ENCODE measurements at regions not wholly inside any gene's neighbourhood (a gene's known extent, or its start where the extent isn't known, plus 50 kb on each side); places are given as distances from the start of the nearest gene placed in this dataset.

DNA sequence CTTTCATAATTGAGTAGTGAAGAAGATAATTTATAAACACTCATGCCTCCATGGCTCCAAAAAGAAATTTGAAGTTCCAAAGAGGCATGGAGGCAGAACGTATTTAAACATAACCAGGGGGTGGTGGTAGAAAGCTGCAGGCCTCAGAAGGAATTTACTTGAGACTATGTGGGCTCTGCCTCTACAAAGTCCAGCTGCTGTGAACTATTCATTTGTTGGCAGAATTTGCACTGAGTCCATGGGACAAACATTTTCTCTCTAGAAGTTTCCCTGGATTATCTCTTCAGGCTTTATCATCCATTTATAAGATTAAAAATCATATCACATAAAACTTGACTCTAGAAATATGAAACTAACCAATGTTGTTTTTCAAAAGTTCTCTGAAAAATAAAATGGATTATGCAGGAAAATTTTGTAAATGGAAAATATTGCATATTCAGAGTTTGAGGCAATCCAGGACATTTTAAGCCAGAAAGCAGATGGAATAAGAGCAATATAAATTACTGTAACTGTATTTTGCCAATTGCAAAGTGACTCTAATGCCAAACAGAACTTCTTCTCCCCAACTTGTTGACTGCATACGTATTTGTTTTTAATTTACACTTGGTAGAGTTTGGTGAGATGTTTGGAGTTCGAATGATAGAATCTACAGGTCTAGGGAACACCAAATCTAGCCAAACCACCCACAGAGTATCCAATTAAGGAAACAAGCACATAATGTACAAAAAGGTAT lies 258.2 kb downstream of the ENC1 start:
- H3K27me3 ChIP-seq (ENCODE audit: control insufficient read depth, insufficient read depth, low read length) = no peaks in the 10 kb centered on the region
- H3K36me3 ChIP-seq (ENCODE audit: control insufficient read depth, insufficient read depth, low read length) = no peaks in the 10 kb centered on the region
- no peak for TF ChIP-seq CTCF (IDR thresholded peaks at IDR 0.05)
- H3K9me3 ChIP-seq (ENCODE audit: control insufficient read depth, low read length) = no peaks in the 10 kb centered on the region
- H2AFZ ChIP-seq = no peak overlapping the region
- peaks cover 15% of the 10 kb centered on the region for H3K4me1 ChIP-seq
- H3K27ac ChIP-seq = peak overlapping the region; percentile 60
- H3K4me3 ChIP-seq (ENCODE audit: low read depth, low read length) = no peak overlapping the region
- H3K79me2 ChIP-seq = no peaks in the 10 kb centered on the region
- no peak overlapping the region for H3K9ac ChIP-seq
- no peak overlapping the region for H3K4me2 ChIP-seq (ENCODE audit: low read length)

GRCh38 chr5:74380193-74380592 lies 260.3 kb downstream of the ENC1 start:
- H3K9me3 ChIP-seq (ENCODE audit: control insufficient read depth, low read length) = no peaks in the 10 kb centered on the region
- no peaks in the 10 kb centered on the region for H3K36me3 ChIP-seq (ENCODE audit: control insufficient read depth, insufficient read depth, low read length)
- no peaks in the 10 kb centered on the region for H3K79me2 ChIP-seq
- H3K9ac ChIP-seq = no peak overlapping the region
- peaks cover 17% of the 10 kb centered on the region for H3K4me1 ChIP-seq
- peak overlapping the region; percentile 6 for H2AFZ ChIP-seq
- no peaks in the 10 kb centered on the region for H3K27me3 ChIP-seq (ENCODE audit: control insufficient read depth, insufficient read depth, low read length)
- H3K27ac ChIP-seq = no peak overlapping the region
- H3K4me3 ChIP-seq (ENCODE audit: low read depth, low read length) = no peak overlapping the region
- no peak overlapping the region for H3K4me2 ChIP-seq (ENCODE audit: low read length)
- TF ChIP-seq CTCF (IDR thresholded peaks at IDR 0.05) = no peak

- TF ChIP-seq CTCF (IDR thresholded peaks at IDR 0.05) = no peak
- Histone ChIP-seq H3K9me3 (ENCODE audit: control insufficient read depth, low read length) (no peaks in the 10 kb centered on the region), H3K79me2 (no peaks in the 10 kb centered on the region), H2AFZ (no peak overlapping the region), H3K27me3 (ENCODE audit: control insufficient read depth, insufficient read depth, low read length) (no peaks in the 10 kb centered on the region), H3K4me1 (peaks cover 21% of the 10 kb centered on the region), H3K4me3 (ENCODE audit: low read depth, low read length) (no peak overlapping the region), H3K36me3 (ENCODE audit: control insufficient read depth, insufficient read depth, low read length) (no peaks in the 10 kb centered on the region), H3K27ac (no peak overlapping the region), H3K4me2 (ENCODE audit: low read length) (no peak overlapping the region), H3K9ac (no peak overlapping the region)
These were observed 262.1 kb downstream of the ENC1 start for GRCh38 chr5:74378464-74378863.

GRCh38 chr5:74376187-74376586 lies 264.3 kb downstream of the ENC1 start:
- H3K9me3 ChIP-seq (ENCODE audit: control insufficient read depth, low read length) = no peaks in the 10 kb centered on the region
- TF ChIP-seq CTCF (IDR thresholded peaks at IDR 0.05) = no peak
- H3K79me2 ChIP-seq = no peaks in the 10 kb centered on the region
- H3K27ac ChIP-seq = no peak overlapping the region
- H3K36me3 ChIP-seq (ENCODE audit: control insufficient read depth, insufficient read depth, low read length) = no peaks in the 10 kb centered on the region
- no peak overlapping the region for H3K4me3 ChIP-seq (ENCODE audit: low read depth, low read length)
- no peaks in the 10 kb centered on the region for H3K27me3 ChIP-seq (ENCODE audit: control insufficient read depth, insufficient read depth, low read length)
- no peak overlapping the region for H3K4me2 ChIP-seq (ENCODE audit: low read length)
- H3K9ac ChIP-seq = no peak overlapping the region
- H2AFZ ChIP-seq = no peak overlapping the region
- H3K4me1 ChIP-seq = peaks cover 9% of the 10 kb centered on the region

DNA sequence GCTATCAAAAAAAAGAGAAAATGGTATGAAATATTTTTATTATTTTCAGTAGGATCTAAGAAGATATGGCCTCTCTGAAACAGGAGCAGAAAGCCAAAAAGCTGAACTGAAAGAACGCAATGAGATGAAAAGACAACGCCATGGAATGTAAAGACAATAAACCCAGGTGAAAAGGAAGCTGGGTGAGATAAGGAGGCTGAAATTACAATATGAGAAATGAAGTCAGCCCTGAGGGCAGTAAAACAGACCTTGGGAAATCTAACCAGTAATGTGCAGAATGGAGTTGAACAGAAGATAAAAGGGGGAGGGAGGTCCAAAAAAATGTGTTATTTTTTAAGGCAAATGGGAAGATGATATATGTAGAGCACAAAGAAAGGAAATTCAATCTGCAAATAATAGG lies 265.3 kb downstream of the ENC1 start:
- Histone ChIP-seq H3K4me1 (peaks cover 9% of the 10 kb centered on the region), H3K27me3 (ENCODE audit: control insufficient read depth, insufficient read depth, low read length) (no peaks in the 10 kb centered on the region), H3K9ac (no peak overlapping the region), H3K9me3 (ENCODE audit: control insufficient read depth, low read length) (no peaks in the 10 kb centered on the region), H2AFZ (peak overlapping the region; percentile 71), H3K4me2 (ENCODE audit: low read length) (no peak overlapping the region), H3K27ac (peak overlapping the region; percentile 43), H3K4me3 (ENCODE audit: low read depth, low read length) (no peak overlapping the region), H3K36me3 (ENCODE audit: control insufficient read depth, insufficient read depth, low read length) (no peaks in the 10 kb centered on the region), H3K79me2 (no peaks in the 10 kb centered on the region)
- no peak for TF ChIP-seq CTCF (IDR thresholded peaks at IDR 0.05)

Measured in parathyroid adenoma (tissue), 2 donors.